Skeletal muscle tissue (tissue), 3 donors: ENCODE measurements at regions not wholly inside any gene's neighbourhood (a gene's known extent, or its start where the extent isn't known, plus 50 kb on each side); places are given as distances from the start of the nearest gene placed in this dataset.

Experiments used
- H3K27ac ChIP-seq: one replicate; pipeline ENCODE4 v1.7.0; 2013; ENCODE audit warnings: mild to moderate bottlenecking, low read depth, low read length, inconsistent platforms
- H3K27me3 ChIP-seq, 3 donors: one replicate each; pipeline ENCODE4 v1.7.0; 2013; ENCODE audit warnings: low read length in 3 of 3; ENCODE audit not compliant: control insufficient read depth in 3 of 3, insufficient read depth in 3 of 3
- H3K36me3 ChIP-seq, 3 donors: one replicate each; pipeline ENCODE4 v1.7.0; 2013; ENCODE audit warnings: low read length in 3 of 3; ENCODE audit not compliant: control insufficient read depth in 3 of 3, insufficient read depth in 3 of 3
- H3K4me1 ChIP-seq, 3 donors: one replicate each; pipeline ENCODE4 v1.7.0; 2013; ENCODE audit warnings: low read length in 3 of 3, mild to moderate bottlenecking in 3 of 3; ENCODE audit not compliant: control insufficient read depth in 3 of 3, insufficient read depth in 3 of 3
- H3K4me3 ChIP-seq, 3 donors: one replicate each; pipeline ENCODE4 v1.7.0; 2013; ENCODE audit warnings: low read length in 3 of 3
- H3K9ac ChIP-seq, 3 donors: one replicate each; pipeline ENCODE4 v1.7.0; 2013; ENCODE audit warnings: low read length in 3 of 3, mild to moderate bottlenecking in 3 of 3, moderate library complexity in 2 of 3, low read depth in 1 of 3
- H3K9me3 ChIP-seq, 3 donors: one replicate each; pipeline ENCODE4 v1.7.0; 2013; ENCODE audit warnings: low read length in 3 of 3; ENCODE audit not compliant: control insufficient read depth in 3 of 3
- donor health status: Osteomylitis.

DNA sequence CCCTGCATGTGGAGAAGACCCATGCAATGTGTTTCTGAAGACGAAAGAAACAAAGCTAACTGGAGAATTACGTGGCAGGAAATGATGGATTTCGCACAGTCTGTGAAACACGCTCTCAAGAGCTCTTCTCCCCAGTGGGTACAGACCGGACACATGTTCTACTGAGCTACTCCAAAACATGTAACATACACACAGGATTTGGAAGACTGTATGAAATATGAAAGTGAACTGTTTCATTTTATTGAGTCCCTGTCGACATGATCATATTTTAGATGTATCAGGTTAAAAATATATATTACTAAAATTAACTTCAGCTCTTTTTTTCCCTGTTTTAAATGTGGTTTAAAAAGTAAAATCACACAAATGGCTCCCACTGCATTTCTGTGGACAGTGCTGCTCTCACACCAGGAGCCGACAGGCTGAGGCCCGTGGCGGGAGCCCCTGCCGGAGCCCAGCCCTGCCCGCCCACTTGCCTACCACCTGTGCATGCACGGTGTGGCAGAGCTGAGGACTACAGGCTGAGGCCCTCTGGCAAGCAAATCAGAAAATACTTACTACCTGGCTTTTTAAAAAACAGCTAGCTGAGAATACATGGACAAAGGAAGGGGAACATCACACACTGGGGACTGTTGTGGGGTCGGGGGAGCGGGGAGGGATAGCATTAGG lies 58.9 kb upstream of the NXT1 start:
- H3K4me3 ChIP-seq: no peak overlapping the region

DNA sequence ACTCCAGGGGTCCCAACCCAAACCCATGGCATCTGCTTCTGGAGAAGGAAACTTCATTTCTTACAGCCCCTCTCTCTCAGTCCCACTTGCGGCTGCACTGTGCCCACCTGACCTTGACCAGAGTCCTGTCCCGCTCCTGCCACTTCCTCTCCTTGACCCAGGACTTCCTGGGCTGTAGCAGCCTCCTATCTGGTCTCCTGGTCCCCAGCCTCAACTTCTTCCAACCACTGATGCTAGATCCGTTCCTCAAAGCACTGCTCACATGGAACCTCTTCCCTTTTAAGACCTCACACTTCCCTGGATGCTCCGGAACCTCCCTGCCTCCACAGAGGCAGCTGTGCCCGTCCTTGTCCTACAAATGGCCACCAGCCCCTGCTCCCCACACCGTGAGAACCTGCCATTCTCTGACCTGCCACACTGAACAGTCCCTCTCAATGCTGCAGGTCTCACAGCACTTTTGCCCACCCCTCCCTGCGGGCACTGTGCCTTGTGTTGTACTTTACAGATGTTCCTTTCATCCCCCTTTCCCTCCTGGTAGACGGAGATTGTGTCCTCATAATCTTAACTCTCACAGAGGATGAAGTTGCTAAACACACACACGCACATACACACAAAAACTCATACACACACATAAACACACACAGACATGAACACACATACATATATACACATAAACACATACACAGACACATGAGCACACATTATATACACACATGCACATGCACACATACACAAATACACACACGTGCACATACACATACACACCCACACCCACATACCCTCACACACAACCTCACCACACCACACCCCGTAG lies 59.6 kb upstream of the NXT1 start:
- Histone ChIP-seq H3K4me1 (peaks cover 6 to 18% (median 7%) of the 10 kb centered on the region in 3 donors), H3K27me3 (peaks cover 0 to 4% (median 3%) of the 10 kb centered on the region in 3 donors), H3K27ac (no peak overlapping the region), H3K36me3 (no peaks in the 10 kb centered on the region), H3K9ac (no peak overlapping the region), H3K9me3 (no peaks in the 10 kb centered on the region), H3K4me3 (no peak overlapping the region)

More for the DNA sequence above, 58.9 kb upstream of the NXT1 start:
- no peaks in the 10 kb centered on the region for H3K36me3 ChIP-seq
- H3K27ac ChIP-seq: no peak overlapping the region
- peaks cover 6 to 18% (median 7%) of the 10 kb centered on the region in 3 donors for H3K4me1 ChIP-seq
- no peak overlapping the region for H3K9ac ChIP-seq
- no peaks in the 10 kb centered on the region for H3K9me3 ChIP-seq
- H3K27me3 ChIP-seq: peaks cover 0 to 4% (median 3%) of the 10 kb centered on the region in 3 donors

DNA sequence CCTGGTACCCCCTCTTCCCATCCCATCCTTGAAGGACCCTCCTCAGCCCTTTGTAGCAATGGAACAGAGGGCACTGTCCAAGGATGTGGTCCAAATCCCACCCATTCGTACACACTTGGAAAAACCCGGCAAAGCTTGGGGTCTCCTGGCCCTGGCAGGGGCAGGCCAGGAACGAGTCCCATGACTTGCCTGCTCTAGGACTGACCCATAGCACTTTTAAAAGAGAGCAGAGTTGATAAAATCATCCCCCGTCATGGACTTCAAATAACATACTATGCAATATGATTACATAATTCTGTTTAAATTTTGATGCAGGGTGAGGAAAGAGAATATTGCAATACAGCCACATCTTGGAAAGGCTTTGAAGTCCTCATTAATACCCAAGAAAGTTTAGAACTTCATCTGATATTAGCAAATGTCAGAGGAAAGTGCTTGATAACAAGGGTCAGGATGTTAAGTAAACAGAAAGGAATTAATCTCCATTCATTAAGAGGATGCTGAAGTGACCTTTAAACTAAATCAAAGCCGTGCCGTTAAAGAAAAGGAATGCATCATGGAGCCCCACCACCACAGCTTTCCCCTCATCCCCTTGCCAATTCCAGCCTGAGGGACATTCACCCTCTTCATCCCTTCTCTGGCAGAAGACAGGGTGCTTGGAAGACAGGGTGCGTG lies 60.7 kb upstream of the NXT1 start:
- Histone ChIP-seq H3K27me3 (peaks cover 0 to 4% (median 3%) of the 10 kb centered on the region in 3 donors), H3K9ac (no peak overlapping the region), H3K4me3 (no peak overlapping the region), H3K36me3 (no peaks in the 10 kb centered on the region), H3K4me1 (peaks cover 6 to 18% (median 7%) of the 10 kb centered on the region in 3 donors), H3K27ac (no peak overlapping the region), H3K9me3 (no peaks in the 10 kb centered on the region)

DNA sequence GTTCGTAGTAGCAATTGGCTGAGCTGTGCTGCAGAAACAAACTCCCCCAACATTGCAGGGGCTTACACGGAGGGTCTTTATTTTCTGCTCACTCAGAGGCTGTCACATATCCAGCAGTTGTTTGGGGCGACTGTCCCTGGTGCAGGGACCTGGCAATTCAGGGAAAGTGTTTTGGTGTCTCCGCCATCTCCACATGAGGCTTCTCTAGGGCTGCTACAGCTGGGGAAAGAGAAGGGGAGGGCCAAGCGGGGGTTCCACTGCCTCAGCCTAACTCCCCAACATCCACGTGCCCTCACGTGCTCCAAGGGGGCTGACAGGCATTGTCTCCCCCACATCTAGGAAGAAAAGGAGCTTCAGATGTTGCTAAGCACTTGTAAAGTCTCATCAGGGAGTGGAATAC lies 61.3 kb upstream of the NXT1 start:
- Histone ChIP-seq H3K4me3 (no peak overlapping the region), H3K36me3 (no peaks in the 10 kb centered on the region), H3K4me1 (peaks cover 6 to 15% (median 7%) of the 10 kb centered on the region in 3 donors), H3K9ac (no peak overlapping the region), H3K27ac (no peak overlapping the region), H3K27me3 (peaks cover 0 to 4% (median 0%) of the 10 kb centered on the region in 3 donors), H3K9me3 (no peaks in the 10 kb centered on the region)

DNA sequence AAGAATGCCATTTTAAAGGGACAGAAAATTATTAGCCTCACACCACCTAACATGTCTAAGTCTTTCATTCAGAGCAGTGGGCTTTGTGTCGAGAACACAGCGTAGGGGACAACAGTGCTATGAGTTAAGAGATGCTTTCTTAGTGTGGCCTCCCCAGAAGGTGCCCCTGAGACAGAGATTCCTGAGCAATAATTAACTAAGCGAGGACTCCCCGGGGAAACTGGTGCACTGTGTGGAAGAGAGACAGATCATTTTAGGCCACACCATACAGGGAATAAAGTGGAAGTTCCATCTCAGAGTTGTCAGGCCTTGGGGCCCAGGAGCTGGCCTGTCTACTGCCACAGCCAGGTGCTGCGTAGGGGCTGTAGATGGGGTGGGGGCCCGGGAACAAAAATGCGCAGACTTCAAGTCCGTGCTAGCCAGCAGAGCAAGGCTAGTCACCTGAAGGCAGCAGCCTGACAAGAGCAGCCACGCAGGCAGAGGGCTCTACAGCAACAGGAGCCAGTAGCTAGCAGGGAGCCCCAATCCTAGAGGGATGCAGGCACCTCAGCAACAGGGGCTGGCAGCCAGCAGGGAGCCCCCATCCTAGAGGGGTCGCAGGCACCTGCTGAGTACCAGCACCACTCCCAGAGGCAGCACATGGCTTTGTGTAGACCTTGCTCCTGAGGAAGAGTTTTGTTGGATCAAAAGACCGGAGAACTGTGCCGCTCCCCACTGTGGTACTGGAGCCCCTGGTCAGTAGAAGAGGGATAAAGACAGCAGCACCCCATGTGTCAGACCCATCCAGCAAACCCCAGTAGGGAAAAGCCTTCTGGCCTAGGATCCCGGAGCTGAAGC lies 63.0 kb upstream of the NXT1 start:
- Histone ChIP-seq H3K4me1 (peaks cover 2 to 7% (median 4%) of the 10 kb centered on the region in 3 donors), H3K4me3 (no peak overlapping the region), H3K9ac (no peak overlapping the region), H3K27ac (no peak overlapping the region), H3K27me3 (peaks cover 0 to 4% (median 0%) of the 10 kb centered on the region in 3 donors), H3K9me3 (no peaks in the 10 kb centered on the region), H3K36me3 (no peaks in the 10 kb centered on the region)

DNA sequence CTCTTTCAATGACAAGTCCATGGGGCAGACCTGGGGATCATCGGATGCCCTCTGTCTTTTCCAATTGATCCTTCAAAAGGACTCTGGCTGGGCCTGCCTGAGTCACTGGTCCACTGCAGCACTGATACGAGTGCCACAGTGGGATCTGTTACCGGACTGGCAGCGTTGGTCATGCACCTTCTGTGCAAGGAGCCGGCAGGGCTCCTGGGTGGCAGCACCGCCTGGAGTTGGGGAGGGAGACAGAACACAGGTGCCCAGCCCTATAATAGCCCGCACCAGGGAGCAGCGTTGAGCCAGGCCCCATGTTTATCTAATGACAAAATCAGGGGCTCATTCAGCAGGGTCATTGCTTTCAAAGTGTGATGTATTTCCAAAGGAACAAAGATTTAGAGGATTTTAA lies 64.2 kb upstream of the NXT1 start:
- Histone ChIP-seq H3K36me3 (no peaks in the 10 kb centered on the region), H3K9me3 (no peaks in the 10 kb centered on the region), H3K4me3 (no peak overlapping the region), H3K27me3 (peaks cover 0 to 4% (median 0%) of the 10 kb centered on the region in 3 donors), H3K27ac (no peak overlapping the region), H3K9ac (no peak overlapping the region), H3K4me1 (peaks cover 2 to 7% (median 4%) of the 10 kb centered on the region in 3 donors)

DNA sequence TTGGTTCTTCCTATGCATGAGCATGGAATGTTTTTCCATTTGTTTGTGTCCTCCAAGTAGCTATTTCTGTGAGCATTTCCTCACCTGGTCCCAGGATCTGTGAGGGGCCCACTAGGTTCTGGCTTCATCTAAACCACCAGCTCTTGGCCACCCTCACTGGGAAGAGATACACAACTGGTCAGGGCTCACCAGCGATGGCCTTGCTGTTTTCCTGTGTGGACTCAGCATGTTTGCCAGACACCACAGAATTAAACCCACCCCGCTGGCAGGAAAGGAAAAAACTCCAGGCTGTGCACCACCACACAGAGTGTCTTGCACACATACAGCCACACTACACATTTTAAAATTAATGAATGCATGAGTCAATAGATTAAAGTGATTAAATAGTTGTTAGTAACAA lies 65.1 kb upstream of the NXT1 start:
- Histone ChIP-seq H3K9me3 (no peaks in the 10 kb centered on the region), H3K27ac (no peak overlapping the region), H3K4me1 (peaks cover 0 to 3% (median 2%) of the 10 kb centered on the region in 3 donors), H3K36me3 (no peaks in the 10 kb centered on the region), H3K4me3 (no peak overlapping the region), H3K27me3 (peaks cover 0 to 4% (median 0%) of the 10 kb centered on the region in 3 donors), H3K9ac (no peak overlapping the region)

DNA sequence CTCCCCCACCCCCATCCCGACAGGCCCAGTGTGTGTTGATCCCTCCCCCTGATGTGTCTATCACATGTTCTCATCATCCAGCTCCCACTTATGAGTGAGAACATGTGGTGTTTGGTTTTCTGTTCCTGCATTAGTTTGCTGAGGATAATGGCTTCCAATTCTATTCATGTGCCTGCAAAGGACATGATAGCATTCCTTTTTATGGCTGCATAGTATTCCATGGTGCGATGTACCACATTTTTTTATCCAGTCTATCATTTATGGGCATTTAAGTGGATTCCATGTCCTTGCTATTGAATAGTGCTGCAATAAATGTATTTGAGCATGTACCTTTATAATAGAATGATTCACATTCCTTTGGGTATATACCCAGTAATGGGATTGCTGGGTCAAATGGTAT lies 66.6 kb upstream of the NXT1 start:
- H3K27ac ChIP-seq: no peak overlapping the region
- no peaks in the 10 kb centered on the region for H3K36me3 ChIP-seq
- H3K9ac ChIP-seq: no peak overlapping the region
- H3K4me1 ChIP-seq: no peaks in the 10 kb centered on the region
- H3K9me3 ChIP-seq: no peaks in the 10 kb centered on the region
- H3K4me3 ChIP-seq: no peak overlapping the region
- H3K27me3 ChIP-seq: no peaks in the 10 kb centered on the region

DNA sequence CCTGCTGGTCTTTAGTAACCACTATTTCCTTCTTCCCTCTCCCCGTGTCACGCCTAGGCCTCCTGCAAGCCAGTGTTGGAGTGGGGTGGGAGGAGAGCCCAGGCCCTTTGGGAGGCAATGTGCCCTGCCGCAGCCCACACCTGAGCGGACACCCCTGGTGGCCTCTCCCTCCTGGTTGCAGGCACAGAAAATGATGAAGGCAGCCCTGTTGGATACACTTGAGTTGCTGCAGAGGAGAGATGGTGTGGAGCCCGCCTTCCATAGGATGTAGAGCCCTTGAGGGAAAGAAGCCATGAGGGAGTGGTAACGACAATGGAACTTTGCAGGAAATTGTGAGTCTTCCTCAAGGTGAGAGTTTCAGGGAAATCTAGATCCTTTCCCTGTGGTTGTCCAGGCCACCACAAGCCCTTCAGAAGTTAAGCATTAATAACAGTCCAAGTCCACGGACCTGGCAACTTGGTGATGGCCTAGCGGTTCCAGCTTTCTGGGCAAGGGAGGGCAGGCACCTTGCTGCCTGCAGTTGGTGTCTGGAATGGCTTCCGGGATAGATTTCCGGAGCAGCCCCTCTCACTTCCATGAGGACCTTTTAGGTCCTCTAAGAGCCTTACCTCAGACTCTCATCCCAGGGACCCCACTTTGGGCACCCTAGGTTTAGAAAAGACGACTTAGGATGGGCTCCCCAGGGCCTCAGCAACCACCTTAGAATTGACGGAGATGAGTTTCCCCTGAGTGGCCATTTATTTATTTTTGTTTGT lies 67.3 kb upstream of the NXT1 start:
- no peak overlapping the region for H3K27ac ChIP-seq
- H3K4me3 ChIP-seq: no peak overlapping the region
- H3K36me3 ChIP-seq: no peaks in the 10 kb centered on the region
- H3K9ac ChIP-seq: no peak overlapping the region
- H3K4me1 ChIP-seq: no peaks in the 10 kb centered on the region
- no peaks in the 10 kb centered on the region for H3K9me3 ChIP-seq
- no peaks in the 10 kb centered on the region for H3K27me3 ChIP-seq
